ENCODE measurements at regions not wholly inside any gene's neighbourhood (a gene's known extent, or its start where the extent isn't known, plus 50 kb on each side); places are given as distances from the start of the nearest gene placed in this dataset.

- no peak for TF ChIP-seq EZH2 (IDR thresholded peaks at IDR 0.05; ENCODE audit: borderline replicate concordance, low read depth, low read length, severe bottlenecking)
- TF ChIP-seq POLR2A (IDR thresholded peaks at IDR 0.05; ENCODE audit: low read depth, low read length), result no peak
- TF ChIP-seq CTCF (IDR thresholded peaks at IDR 0.05; ENCODE audit: extremely low read depth in 1 of 2, insufficient read depth in 1 of 2, low read depth in 1 of 2, low read length in 2 of 2), result no peak
- no peak for TF ChIP-seq MAX (IDR thresholded peaks at IDR 0.05; ENCODE audit: insufficient read depth, insufficient read length)
- TF ChIP-seq GATA2 (IDR thresholded peaks at IDR 0.05; ENCODE audit: insufficient read depth, insufficient read length, low read depth, low read length), result no peak
- no peak for TF ChIP-seq POLR2AphosphoS5 (IDR thresholded peaks at IDR 0.05; ENCODE audit: insufficient read depth, low read depth, low read length)
Observed at GRCh38 chr15:81498294-81498693, 124.3 kb upstream of the TMC3 start.
